ENCODE measurements at regions not wholly inside any gene's neighbourhood (a gene's known extent, or its start where the extent isn't known, plus 50 kb on each side); places are given as distances from the start of the nearest gene placed in this dataset.

DNA sequence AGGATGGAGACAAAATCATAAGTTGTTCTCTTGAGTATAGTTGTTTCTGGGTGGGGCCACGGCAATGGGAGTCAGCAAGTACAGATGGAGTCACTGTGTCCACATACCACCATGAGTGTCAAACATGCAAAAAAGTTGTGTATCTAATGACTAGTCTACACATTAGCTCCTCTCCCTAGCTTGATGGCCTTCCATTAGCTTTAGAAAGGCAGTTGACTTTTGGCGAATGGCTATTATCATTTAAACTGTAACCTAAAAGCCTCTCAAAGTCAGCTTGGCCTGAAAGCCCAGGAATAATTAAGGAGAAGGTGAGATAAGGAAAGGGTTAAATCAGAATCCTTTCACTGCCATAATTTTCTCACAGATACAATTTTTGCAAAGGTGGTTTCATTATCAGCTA, 95.5 kb upstream of the MEOX2 start:
- Histone ChIP-seq H3K27ac (no peak overlapping the region), H3K4me3 (no peak overlapping the region), H3K4me1 (no peaks in the 10 kb centered on the region), H3K9me3 (no peaks in the 10 kb centered on the region), H3K36me3 (ENCODE audit: insufficient read depth in 1 of 2, low read depth in 1 of 2) (no peaks in the 10 kb centered on the region), H3K27me3 (ENCODE audit: insufficient read depth in 3 of 3, low read length in 2 of 3) (no peaks in the 10 kb centered on the region)
- TF ChIP-seq CTCF (IDR thresholded peaks at IDR 0.05) = no peak
- intact Hi-C loops (cut with DNase I) = no loop called here
- ATAC-seq (no peak), DNase-seq (no peak)
- 87 to 91% (median 90%) methylated on average over 2 of the region's 2 CpGs for WGBS, 3 donors

- Histone ChIP-seq H3K9me3 (no peaks in the 10 kb centered on the region), H3K4me1 (no peaks in the 10 kb centered on the region), H3K27me3 (ENCODE audit: insufficient read depth in 3 of 3, low read length in 2 of 3) (no peaks in the 10 kb centered on the region), H3K36me3 (ENCODE audit: insufficient read depth in 1 of 2, low read depth in 1 of 2) (no peaks in the 10 kb centered on the region), H3K4me3 (no peak overlapping the region), H3K27ac (no peak overlapping the region)
- intact Hi-C loops (cut with DNase I) = no loop called here
- TF ChIP-seq CTCF (IDR thresholded peaks at IDR 0.05) = no peak
- ATAC-seq = no peak
- 59 to 72% (median 68%) methylated on average over 2 of the region's 2 CpGs for WGBS, 3 donors
- no peak for DNase-seq
These were observed 93.8 kb upstream of the MEOX2 start for GRCh38 chr7:15780271-15780670.

DNA sequence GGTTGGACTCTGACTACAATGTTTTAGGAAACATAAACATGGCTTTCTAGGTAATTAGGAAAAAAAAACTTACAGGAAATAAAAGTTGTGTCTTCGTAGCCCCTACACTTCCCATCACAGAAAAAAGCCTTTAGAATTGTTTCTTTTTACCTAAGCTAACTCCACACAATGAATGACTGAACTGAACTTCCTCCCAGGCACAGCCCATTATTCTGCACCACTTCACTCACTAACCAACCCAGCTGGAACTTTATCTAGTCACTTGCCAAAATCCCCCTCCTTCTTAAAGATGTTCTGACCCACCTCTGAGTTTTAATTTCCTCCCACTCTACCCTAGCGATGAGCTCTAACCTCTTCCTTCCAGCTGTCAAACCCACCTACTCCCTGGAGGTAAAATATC, 91.7 kb upstream of the MEOX2 start:
- 33 to 41% (median 38%) methylated on average over 2 of the region's 2 CpGs for WGBS, 3 donors
- Histone ChIP-seq H3K4me3 (no peak overlapping the region), H3K36me3 (ENCODE audit: insufficient read depth in 1 of 2, low read depth in 1 of 2) (no peaks in the 10 kb centered on the region), H3K27ac (no peak overlapping the region), H3K4me1 (no peaks in the 10 kb centered on the region), H3K9me3 (no peaks in the 10 kb centered on the region), H3K27me3 (ENCODE audit: insufficient read depth in 3 of 3, low read length in 2 of 3) (no peaks in the 10 kb centered on the region)
- intact Hi-C loops (cut with DNase I) = no loop called here
- ATAC-seq = no peak
- TF ChIP-seq CTCF (IDR thresholded peaks at IDR 0.05) = no peak
- DNase-seq = no peak

DNA sequence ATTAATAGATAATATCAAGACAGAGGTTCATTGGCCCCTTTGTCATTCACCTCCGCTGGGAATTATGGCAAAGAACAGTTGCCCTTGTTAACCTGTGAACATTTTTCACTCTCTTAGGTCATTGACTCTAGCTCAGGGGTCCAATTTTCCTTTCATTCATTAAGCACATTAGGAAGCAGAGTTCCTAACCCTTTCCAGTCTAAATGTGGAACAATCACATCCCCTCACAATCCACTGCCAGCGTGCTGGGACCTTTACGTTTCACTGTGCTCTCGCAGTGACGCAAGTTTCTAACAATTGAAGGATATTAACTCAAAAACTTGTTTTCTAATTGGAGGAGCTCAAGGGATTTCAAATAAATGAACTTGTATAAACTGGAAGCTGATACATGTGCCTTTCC, 79.3 kb upstream of the MEOX2 start:
- no peak for TF ChIP-seq CTCF (IDR thresholded peaks at IDR 0.05)
- WGBS, 3 donors = 60 to 62% (median 60%) methylated on average over 5 of the region's 5 CpGs
- DNase-seq = no peak
- intact Hi-C loops (cut with DNase I) = no loop called here
- ATAC-seq = peak; percentile 24 to 60 (median 42)
- Histone ChIP-seq H3K36me3 (ENCODE audit: insufficient read depth in 1 of 2, low read depth in 1 of 2) (no peaks in the 10 kb centered on the region), H3K4me1 (no peaks in the 10 kb centered on the region), H3K4me3 (no peak overlapping the region), H3K9me3 (no peaks in the 10 kb centered on the region), H3K27me3 (ENCODE audit: insufficient read depth in 3 of 3, low read length in 2 of 3) (no peaks in the 10 kb centered on the region), H3K27ac (no peak overlapping the region)

- H3K27me3 ChIP-seq (ENCODE audit: insufficient read depth in 3 of 3, low read length in 2 of 3) = no peaks in the 10 kb centered on the region
- no peaks in the 10 kb centered on the region for H3K36me3 ChIP-seq (ENCODE audit: insufficient read depth in 1 of 2, low read depth in 1 of 2)
- no peak overlapping the region for H3K4me3 ChIP-seq
- peak overlapping the region; percentile 51 for H3K27ac ChIP-seq
- 9 to 20% (median 20%) methylated on average over 3 of the region's 3 CpGs for WGBS, 3 donors
- no peaks in the 10 kb centered on the region for H3K9me3 ChIP-seq
- ATAC-seq (peak in 1 of 4 donors; percentile 60), DNase-seq (peak in 1 of 2 donors; percentile 21)
- H3K4me1 ChIP-seq = no peaks in the 10 kb centered on the region
- TF ChIP-seq CTCF (IDR thresholded peaks at IDR 0.05) = no peak
- intact Hi-C loops (cut with DNase I) = no loop called here
These were observed 78.4 kb upstream of the MEOX2 start for GRCh38 chr7:15764851-15765382.
